Gastrocnemius medialis (tissue), 4 donors: ENCODE measurements at regions not wholly inside any gene's neighbourhood (a gene's known extent, or its start where the extent isn't known, plus 50 kb on each side); places are given as distances from the start of the nearest gene placed in this dataset.

ENCODE experiments used
- CTCF ChIP-seq, 5 experiments: fragments of 450-650 bp in 3 of 5; fragments of 200-600 bp in 2 of 5; sonication (generic) in 2 of 5; IDR thresholded peaks in 4 of 5; conservative IDR thresholded peaks in 1 of 5; 1 replicate in 4 of 5; 2 replicates in 1 of 5; pipeline ENCODE4 v1.5.1; 2016 to 2019; ENCODE audit warnings: antibody characterized with exemption in 5 of 5, mild to moderate bottlenecking in 3 of 5, moderate library complexity in 3 of 5
- POLR2A ChIP-seq, 2 donors: fragments of 450-650 bp; IDR thresholded peaks; one replicate each; pipeline ENCODE4 v1.6.1; 2017; ENCODE audit warnings: antibody characterized with exemption in 2 of 2, mild to moderate bottlenecking in 2 of 2, moderate library complexity in 2 of 2

GRCh38 chr10:83935339-83935736, 204.0 kb upstream of the GHITM start:
- TF ChIP-seq CTCF (IDR thresholded peaks at IDR 0.05 in 4 of 5, conservative IDR thresholded peaks at IDR 0.05 in 1 of 5) (no peak), POLR2A (IDR thresholded peaks at IDR 0.05) (no peak)
